ENCODE measurements at regions not wholly inside any gene's neighbourhood (a gene's known extent, or its start where the extent isn't known, plus 50 kb on each side); places are given as distances from the start of the nearest gene placed in this dataset.
"Not testable (repeated sequence)": the region's sequence is repeated elsewhere in the genome, so short reads cannot be mapped to it uniquely, and the experiment has no call there.

- no peak for DNase-seq (ENCODE audit: low spot score)
- no peak overlapping the region for H3K27ac ChIP-seq
- TF ChIP-seq CTCF (conservative IDR thresholded peaks at IDR 0.05; ENCODE audit: low read depth): no peak
- ChIA-PET POLR2A (ENCODE audit: low non-redundant PET) (no interaction called here), CTCF (no interaction called here)
Measured at GRCh38 chr2:200101922-200102321, 146.5 kb downstream of the MAIP1 start.

GRCh38 chr2:200102971-200103370 lies 147.6 kb downstream of the MAIP1 start:
- TF ChIP-seq CTCF (conservative IDR thresholded peaks at IDR 0.05; ENCODE audit: low read depth): no peak
- CTCF ChIA-PET: interaction anchor here (0.7 kb wide), 1 partner anchor 17 kb away, joined by 5 read pairs; no protein-coding TSS in a partner anchor
- POLR2A ChIA-PET (ENCODE audit: low non-redundant PET): no interaction called here

GRCh38 chr2:200104015-200104414 lies 148.6 kb downstream of the MAIP1 start:
- no peak for TF ChIP-seq CTCF (conservative IDR thresholded peaks at IDR 0.05; ENCODE audit: low read depth)
- no peak overlapping the region for H3K27ac ChIP-seq
- no peak for DNase-seq (ENCODE audit: low spot score)
- CTCF ChIA-PET: no interaction called here
- POLR2A ChIA-PET (ENCODE audit: low non-redundant PET): no interaction called here

More at GRCh38 chr2:200102971-200103370, 147.6 kb downstream of the MAIP1 start:
- DNase-seq (ENCODE audit: low spot score): no peak
- H3K27ac ChIP-seq: no peak overlapping the region

- POLR2A ChIA-PET (ENCODE audit: low non-redundant PET): no interaction called here
- TF ChIP-seq CTCF (conservative IDR thresholded peaks at IDR 0.05; ENCODE audit: low read depth): no peak
- CTCF ChIA-PET: no interaction called here
- DNase-seq (ENCODE audit: low spot score): no peak
- no peak overlapping the region for H3K27ac ChIP-seq
Measured at GRCh38 chr2:200107514-200108217, 152.3 kb downstream of the MAIP1 start.

GRCh38 chr2:200109421-200109820 lies 154.0 kb downstream of the MAIP1 start:
- DNase-seq (ENCODE audit: low spot score): no peak
- ChIA-PET CTCF (no interaction called here), POLR2A (ENCODE audit: low non-redundant PET) (no interaction called here)
- no peak for TF ChIP-seq CTCF (conservative IDR thresholded peaks at IDR 0.05; ENCODE audit: low read depth)
- H3K27ac ChIP-seq: no peak overlapping the region

GRCh38 chr2:200110381-200110780 lies 155.0 kb downstream of the MAIP1 start:
- POLR2A ChIA-PET (ENCODE audit: low non-redundant PET): no interaction called here
- no peak overlapping the region for H3K27ac ChIP-seq
- DNase-seq (ENCODE audit: low spot score): no peak
- TF ChIP-seq CTCF (conservative IDR thresholded peaks at IDR 0.05; ENCODE audit: low read depth): no peak
- CTCF ChIA-PET: interaction anchor here (0.6 kb wide), 1 partner anchor 122 kb away, joined by 4 read pairs; no protein-coding TSS in a partner anchor

- CTCF ChIA-PET: interaction anchor here (0.6 kb wide), 1 partner anchor 376 kb away, joined by 3 read pairs; no protein-coding TSS in a partner anchor
- DNase-seq (ENCODE audit: low spot score): not testable (repeated sequence)
Measured at GRCh38 chr2:200113016-200113799, 157.8 kb downstream of the MAIP1 start.

More at GRCh38 chr2:200113016-200113799, 157.8 kb downstream of the MAIP1 start:
- H3K27ac ChIP-seq; POLR2A ChIA-PET (ENCODE audit: low non-redundant PET): not testable (repeated sequence)
